NCI-H146 treated with DMSO at 0.1 percent for 48 hours (cell line): ENCODE measurements at regions not wholly inside any gene's neighbourhood (a gene's known extent, or its start where the extent isn't known, plus 50 kb on each side); places are given as distances from the start of the nearest gene placed in this dataset.
A peak's percentile ranks its signal among the peaks of the same experiment; 100 is the strongest.
"Not testable (repeated sequence)": the region's sequence is repeated elsewhere in the genome, so short reads cannot be mapped to it uniquely, and the experiment has no call there.

Experiments
- DNase-seq: peaks from one replicate; lab custom pipeline; 2025; ENCODE audit not compliant: unreplicated experiment; lab: John Stamatoyannopoulos, UW

DNA sequence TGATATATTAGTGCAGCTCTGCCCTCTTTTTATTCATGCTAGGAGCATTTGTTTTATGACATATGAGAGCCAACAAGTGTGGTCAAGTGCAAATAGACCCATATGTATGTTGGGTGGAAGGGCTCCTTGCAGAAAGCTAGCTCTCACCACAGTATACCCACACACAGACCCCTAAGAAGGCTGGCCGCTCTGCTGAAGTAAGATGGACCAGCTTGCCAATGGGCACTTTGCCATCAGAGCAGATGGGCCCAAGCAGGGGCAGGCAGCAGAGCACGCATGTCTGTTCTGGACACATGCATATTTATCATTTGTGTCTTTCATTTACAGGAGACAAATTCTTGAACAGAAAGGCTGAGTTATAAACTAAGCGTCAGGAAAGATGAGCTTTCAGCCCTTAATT lies 187.5 kb upstream of the DTNA start:
- DNase-seq = no peak

DNA sequence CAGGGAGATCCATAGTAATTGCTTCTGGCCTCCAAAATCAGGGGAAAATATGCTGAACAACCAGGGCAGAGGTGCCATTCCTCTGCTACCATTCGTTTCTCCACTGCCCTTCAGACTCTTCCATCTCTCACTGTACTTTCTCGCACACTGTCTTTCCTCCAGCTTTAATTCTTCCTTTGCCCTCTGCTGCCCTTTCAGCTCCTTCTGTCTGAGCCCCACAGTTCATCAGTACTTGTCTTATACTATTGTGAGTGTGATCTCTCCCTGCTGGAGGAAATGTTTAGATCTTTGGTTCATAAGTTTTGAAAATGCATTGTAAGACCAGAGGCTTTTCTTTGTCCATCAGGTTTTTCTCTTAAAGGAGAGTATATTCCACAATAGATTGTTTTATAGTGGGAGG lies 184.9 kb upstream of the DTNA start:
- no peak for DNase-seq

DNA sequence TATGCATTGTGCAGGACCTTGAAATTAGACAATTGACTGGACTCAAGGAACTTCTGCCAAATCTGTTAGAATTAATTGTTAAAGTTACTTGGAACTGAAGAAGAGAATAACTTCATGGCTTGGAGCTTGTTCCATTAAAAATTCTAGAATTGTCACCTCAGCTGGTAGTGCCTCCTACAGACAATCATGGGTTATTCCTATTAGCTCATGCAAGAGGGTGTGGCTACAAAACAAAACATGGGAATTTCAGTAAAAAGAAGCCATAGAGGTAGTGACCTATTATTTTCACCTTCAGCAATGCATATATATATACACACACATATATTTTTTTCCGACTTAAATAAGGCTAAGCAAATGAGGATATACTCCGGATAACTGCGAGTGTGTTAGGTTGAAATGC lies 181.9 kb upstream of the DTNA start:
- DNase-seq = no peak

DNA sequence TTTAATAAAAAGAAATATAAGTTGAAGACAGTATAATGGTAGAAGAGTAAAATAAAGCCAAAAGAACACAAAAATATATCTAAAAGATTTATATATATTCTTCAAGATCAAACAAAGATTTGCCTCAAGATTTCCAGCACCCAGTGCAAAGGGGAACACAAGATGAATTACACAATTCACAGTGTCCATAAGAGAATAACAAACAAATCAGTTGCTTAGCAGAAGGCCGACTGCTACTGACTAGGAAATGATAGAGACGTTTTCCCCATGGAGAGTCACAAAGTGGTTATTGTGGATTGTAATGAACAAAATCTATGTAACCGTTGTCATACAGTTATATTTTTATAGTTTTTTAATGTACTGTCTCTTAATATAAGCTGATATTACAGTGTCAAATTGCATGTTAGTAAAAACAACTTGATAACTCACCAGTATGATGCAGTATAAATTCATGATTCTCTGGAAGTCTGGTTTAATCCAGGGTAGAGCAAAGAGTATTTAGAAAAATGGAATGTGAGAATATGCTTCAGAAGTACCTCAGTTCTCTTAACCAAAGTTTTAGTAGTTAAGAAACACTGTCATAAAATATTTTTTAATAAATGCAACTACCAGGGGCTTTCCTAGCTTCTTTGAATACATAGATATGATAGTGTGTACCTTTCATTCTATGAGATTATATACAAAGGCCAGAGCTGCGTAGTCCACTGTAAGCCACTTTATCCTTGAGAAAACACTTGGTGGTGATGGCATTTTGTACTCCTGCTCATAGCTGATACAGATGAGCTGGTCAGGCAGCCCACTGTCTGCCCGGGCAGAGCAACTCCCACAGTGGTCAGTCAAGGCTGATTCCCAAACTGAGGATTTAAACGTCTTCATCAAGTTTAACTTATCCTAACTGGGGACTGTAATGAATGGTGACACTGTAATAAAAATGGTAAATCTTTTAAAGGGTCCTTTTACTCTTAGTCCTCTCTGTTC lies 180.5 kb upstream of the DTNA start:
- no peak for DNase-seq

DNA sequence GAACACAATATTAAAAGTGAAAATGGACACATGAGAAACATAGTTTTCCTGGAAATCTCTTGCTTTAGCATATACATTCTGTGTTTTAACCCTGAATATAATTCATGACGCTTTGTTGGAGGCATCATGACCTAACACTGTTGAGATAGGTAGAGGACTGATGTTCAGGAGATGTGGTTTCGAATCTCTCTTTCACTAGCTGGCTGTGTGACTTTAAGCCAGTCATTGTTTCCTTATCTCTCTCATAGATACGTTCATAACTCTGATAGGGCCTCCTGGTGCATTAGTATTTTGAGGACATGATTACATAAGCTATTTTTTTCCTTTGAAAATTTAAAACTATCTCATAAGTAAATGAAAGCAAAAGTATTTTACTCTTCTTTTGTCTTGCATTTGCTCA lies 179.0 kb upstream of the DTNA start:
- no peak for DNase-seq

DNA sequence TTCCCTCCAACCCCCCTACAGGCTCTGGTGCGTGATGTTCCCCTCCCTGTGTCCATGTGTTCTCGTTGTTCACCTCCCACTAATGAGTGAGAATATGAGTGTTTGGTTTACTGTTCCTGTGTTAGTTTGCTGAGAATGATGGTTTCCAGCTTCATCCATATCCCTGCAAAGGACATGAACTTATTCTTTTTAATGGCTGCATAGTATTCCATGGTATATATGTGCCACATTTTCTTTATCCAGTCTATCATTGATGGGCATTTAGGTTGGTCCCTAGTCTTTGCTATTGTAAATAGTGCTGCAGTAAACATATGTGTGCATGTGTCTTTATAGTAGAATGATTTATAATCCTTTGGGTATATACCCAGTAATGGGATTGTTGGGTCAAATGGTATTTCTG lies 175.5 kb upstream of the DTNA start:
- DNase-seq = not testable (repeated sequence)

DNA sequence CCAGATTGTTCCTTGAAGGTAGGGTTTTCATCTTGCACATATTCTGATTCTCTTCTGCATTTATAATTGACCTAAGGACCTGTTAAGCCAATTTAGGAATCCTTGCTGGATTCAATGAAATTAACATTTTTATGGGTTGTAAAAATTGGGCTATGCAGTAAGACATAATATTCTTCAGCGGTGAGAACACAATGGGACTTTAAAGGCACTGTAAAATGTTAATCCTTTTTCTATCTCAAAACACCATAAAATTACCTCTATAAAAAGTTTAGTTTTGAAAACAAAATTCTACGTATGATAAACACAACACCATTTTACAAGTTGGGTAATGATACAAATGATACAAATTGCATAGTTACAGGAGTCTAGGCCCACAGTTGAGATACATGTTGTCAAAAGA lies 169.2 kb upstream of the DTNA start:
- no peak for DNase-seq

DNA sequence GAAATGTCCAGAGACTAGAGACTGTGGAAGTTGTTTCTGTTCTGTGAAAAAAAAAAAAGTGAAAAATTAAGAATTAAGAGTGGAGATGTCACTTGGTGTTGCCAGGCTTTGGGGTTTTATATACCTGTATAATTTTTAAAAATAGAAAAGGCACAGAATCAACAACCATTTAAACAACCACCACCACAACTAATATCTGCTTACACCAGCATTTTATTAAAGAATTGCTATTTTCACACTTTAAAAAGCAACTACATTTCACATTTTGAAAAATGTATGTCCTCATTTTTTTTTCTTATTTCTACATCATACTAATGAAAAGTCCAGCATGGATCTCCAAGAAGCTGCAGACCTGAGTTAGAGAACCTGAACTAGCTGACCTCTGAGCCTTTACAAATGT lies 167.5 kb upstream of the DTNA start:
- no peak for DNase-seq

DNA sequence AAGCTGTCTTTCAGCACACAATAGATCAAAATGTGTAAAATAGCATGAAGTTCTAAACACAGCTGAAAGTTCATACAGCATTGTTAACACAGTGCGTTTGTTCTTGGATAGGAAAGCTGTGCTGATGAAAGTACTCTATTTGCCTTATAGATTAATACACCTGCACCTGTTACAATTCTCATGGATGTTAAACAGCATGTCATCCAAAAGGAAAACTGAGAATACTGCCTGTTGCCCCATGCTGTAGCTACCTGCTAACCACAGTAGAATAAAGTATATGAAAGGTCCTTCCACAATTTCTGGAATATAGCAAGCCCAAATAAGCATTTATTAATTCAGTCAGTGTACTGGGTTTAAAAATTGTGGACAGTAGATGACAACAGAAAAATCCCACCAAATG lies 166.7 kb upstream of the DTNA start:
- peak; percentile 81 for DNase-seq

DNA sequence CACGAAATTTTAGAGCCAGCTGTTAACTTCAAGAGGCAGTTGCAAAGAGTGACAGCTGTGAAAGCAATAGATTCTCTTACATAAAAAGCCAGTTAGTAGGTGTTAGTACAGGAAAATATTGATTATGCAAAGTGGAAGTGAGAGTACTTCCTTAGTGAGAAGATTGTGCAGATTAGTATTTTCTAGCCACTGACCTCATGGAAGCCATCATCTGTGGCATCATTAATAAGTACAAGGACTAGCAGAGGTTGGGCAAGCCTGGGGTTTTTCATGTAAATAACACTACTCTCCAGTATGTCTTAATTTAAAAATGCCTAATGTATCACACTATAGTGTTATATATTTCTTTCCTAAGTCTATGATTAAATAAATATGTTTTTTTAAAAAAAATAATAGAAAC lies 166.2 kb upstream of the DTNA start:
- DNase-seq = peak; percentile 77

DNA sequence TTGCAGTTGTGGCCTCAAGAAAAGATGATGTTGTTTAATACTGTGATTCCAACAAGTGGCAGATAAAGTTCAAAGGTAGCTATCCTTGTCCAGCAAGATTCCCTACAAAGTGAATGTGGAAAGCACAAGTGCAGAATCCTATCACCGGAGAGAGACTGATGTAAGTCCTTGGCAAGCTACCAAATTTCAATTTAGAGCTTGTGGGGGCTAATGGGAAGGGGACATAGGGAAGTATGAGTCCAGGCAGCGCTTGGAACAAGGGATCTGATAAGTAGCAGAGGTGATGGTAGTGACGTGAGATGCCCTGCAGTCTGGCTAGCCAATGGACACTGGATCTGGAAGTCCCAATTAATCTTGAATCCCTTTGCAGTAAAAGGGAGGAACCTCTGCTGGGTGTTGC lies 165.2 kb upstream of the DTNA start:
- DNase-seq = peak; percentile 46

DNA sequence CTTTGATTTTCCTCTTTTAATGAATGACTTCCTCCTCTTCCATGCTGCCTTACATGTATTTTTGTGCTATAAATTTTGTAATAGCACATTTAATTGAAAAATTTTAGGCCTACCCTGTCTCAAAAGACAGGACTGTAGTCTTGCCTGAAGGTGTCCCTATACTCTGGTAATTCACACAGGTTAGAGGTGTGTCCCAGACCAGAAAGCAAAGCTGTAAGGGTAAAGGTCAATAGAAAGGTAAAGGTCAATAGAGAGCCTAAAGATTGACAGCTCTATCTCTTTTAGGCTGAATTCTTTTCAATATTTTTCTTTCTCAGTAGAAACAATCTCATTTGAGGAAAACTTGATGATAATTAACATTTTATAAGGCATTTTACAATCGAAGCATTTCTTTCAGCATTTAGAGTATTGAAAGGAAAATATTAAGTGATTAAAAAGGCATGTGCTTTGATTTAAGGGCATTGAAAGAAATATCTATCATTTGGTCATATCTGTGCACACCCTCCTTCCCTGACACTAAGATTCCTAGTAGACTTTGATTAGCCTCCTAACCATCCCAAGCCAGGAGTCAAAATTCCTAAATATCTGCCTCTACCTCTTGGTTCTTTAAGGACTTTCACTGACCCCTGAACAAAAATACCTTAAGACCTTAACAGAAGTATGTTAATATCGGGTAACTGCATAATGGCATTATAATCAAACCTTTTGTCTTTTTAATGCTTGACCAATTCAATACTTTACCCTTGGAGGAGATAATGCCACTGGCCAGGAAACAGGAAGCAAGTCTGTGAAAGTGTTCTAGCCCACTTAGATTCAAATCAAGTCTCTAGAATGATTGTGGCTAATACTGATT lies 161.8 kb upstream of the DTNA start:
- no peak for DNase-seq

DNA sequence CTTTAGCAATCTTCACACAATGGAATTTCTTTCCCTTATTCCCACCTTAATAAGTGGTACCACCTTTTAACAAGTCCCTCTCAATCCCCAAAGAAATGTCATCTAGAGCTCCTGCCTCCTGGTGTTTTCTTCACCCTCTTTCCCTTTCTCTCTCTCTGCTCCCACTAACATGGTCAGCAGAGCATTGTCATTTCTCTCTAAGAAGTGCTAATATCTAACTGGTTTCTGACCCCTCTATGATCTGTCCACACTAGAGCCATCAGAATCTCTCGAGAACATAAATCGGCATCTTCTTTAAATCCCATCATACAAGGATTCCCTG lies 161.2 kb upstream of the DTNA start:
- no peak for DNase-seq

DNA sequence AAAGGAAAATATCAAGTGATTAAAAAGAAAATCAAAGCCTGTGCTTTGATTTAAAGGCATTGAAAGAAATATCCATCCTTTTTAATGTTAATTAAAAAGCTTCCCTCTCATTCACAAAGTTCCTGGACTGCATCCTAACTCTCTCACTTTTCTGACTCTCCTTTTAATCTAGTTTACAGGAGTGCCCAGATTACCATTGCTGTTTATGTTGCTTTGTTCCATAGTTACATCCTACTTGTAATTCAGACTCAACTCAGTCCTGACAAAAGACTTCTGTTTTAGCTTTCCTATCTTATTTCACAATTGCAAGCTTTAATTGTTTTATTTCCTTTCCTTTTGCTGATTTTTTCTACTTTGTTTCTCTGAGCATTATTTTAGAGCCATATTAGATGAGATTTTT lies 160.7 kb upstream of the DTNA start:
- DNase-seq = no peak

DNA sequence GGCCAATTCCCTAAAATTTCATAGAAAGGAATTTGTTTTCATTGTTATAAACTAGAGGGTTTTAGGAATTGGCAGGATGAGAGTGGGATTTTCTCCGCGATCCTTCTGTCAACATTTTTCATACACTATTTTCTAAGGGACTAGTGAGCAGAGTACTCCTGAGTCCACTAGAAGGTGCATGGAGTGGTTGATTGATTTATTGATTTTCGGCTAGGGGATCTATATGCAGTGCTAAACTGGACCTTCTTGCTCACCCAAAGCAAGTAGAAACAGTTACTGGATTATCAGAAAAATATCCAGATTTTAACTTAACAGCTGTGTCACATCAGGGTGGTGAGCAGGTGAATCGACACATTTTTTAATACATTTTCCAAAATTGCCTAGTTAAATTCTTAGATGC lies 159.9 kb upstream of the DTNA start:
- DNase-seq = no peak

DNA sequence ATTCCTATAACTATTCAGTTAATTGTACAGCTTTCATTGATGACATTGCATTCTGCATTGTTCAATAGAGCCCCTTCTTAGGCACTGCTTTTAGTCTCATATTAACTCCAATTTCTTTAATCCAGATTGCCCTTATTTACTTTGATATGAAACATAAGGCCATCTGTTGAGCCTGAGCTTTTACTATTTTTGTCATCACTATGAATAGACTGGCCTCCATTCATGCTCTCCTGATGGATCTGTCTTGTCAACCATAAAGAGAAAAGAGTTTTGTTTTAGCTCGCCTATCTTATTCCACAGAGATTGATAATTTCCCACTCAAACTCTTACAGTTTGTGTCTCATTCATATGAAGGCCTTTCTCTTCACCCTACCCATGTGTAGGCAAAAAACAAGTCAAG lies 159.2 kb upstream of the DTNA start:
- no peak for DNase-seq

DNA sequence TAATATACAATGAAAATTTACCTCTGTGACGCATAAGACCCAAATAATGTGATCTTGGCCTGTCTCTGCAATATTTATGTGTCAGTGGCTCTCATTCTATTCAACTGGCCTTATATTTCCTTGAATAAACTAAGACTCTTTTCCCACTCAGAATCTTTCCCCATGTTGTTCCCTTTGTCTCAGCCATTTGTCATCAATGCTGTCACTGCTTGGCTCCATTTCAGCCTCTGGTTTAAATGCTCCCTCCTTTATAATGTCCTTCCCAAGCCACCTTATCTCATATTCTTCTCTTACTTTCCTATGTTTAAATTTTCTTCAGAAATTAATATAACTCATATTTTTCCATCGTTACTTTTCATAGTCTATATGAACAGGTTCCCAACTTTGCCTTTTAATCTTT lies 158.3 kb upstream of the DTNA start:
- DNase-seq = no peak

DNA sequence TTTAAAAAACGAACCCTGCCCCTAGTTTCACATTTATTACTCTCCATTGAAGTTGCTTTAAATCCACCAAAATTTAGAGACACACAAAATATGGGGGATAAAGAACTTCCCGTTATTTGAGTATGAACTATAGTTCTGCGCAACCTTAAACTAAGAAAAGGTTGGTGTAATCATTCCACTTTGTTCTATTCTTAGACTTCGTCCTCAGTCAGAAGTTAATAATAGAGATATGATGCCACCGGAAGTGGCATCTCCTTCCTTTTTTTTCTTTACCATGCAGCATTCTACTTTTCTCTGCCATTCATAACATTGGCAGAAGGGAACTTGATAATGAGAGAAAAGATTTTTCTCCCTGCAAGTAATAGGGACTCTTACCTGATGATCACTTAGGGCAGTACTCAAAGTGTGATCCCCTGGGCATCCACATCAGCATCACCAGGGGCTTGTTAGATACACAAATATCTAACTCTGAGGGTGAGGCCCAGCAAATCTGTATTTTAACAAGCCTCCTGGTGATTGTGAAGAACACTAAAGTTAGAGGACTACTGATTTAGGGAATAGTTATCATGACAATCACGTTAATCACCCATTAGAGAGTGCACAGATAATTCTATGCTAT lies 147.7 kb upstream of the DTNA start:
- DNase-seq = no peak

DNA sequence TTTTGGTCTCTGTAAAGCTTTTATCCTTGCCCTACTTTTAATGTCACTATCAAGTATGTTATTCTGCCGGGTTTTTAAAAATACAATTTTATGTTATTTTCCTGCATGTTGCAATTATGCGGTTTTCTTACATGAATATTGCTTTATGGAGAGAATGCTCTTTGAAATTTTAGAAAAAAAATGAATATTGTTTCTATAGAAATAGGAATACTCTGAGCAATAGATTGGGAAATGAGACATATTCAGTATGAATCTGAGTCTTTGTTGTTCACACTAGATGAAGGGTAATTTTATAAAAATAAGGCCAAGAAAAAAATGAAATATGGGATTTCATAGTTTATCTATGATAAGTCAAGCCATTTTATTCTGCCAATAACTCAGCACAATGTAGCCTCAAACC lies 142.2 kb upstream of the DTNA start:
- no peak for DNase-seq

DNA sequence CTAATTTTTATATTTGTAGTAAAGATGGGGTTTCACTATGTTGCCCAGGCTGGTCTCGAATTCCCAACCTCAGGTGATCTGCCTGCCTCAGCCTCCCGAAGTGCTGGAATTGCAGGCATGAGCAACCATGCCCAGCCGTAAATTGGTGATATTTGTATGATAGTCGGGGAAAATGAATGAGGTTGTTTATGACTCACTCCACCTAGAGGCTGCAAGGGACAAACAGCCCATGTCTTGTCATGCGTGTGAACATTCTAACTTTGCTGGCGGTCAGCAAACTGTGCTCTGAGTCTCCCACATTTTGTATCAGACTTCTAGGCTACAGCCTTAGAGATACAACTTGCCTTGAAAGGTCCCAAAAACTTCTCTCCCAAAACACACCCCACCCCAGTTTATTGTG lies 133.5 kb upstream of the DTNA start:
- no peak for DNase-seq

DNA sequence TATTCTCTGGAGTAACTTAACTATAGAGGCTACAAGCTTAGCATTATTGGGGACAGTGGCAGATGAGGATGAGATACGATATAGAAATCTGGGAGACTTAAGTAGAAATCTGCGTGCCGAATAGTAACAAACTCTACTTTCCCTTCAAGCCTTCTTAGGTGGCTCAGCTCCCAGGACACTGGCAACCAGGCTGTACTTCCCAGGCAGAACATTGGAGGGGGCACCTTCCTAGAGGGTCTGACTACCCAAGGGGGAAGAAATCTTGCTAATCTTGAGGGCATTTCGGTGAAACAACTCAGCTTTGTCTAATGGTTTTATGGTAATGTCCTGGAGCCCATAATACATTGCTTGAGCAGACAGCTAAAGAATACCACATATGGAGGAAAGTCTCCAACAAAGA lies 126.2 kb upstream of the DTNA start:
- DNase-seq = no peak

DNA sequence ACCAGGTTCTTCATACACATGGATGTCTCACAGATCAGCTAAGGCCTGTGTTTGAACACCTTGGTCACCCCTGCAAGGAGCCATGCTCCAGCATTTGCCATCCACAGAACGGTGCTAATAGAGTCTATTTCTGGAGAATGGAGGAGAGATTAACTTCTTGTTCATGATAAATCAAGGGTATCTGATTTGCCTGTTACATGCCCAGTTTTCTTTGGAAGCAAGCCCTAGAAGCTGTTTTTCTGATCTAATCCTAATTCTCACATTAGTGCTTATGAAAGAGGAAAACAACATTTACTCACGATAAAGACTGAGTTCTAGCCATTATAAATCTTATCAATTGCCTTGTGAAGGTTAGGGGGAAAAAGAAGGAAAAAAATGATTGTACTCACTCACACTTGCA lies 119.6 kb upstream of the DTNA start:
- no peak for DNase-seq
